Stimulated activated naive CD4-positive, alpha-beta T cell (primary cell): ENCODE measurements at regions not wholly inside any gene's neighbourhood (a gene's known extent, or its start where the extent isn't known, plus 50 kb on each side); places are given as distances from the start of the nearest gene placed in this dataset.
"Not testable (repeated sequence)": the region's sequence is repeated elsewhere in the genome, so short reads cannot be mapped to it uniquely, and the experiment has no call there.

Experiments used
- DNase-seq, 6 experiments: peaks; one replicate each; lab custom pipeline; 2025; lab: John Stamatoyannopoulos, UW

DNA sequence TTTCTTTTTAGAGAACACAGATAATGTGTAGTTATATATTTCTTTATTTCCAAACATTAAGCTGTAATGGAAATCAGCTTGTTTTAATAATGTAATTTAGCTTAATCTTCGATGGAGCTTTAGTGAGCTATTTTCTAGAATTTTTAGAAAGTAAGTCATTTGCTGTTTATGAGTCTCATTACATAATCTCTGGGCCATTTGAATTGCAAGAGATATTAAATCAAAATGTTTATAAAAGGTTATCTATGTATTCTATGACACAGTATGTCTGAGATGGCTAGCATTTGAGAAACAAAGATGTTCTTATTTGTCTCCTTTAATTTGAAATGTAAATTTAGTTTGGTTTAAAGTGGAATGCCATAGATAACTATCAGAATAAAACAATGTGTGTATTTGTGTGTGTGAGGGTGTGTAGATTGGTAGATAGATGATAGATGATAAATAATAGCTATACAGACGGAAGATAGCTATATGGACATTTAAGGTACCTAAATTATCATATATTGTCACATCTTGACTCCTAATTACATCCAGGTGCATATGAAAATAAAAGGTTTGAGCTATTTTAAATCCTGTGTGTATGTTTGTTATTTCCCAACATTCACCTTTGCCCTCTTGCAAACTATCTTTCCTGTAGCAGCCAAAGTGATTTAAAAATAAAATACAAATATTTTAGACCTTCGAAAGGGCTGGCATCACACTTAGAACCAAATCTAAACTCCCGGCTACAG lies 478.0 kb upstream of the KLF6 start:
- DNase-seq: no peak

DNA sequence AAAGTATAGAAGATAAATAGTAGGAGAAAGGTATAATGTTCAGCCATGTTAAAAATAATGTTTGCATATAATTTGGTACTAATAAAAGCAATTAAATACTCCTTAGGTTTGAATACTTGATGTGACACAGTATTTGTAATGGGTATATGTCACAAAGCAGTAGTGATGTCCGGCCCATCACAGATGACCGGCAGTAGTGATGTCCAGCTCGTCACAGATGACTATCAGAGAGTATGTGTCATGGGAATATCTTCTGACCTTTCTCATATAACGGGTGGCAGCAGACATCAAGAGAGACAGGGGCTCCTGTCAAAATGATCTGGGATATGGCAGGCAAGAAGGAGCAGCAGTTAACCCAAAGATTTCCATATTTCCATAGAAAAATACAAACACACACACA lies 477.4 kb upstream of the KLF6 start:
- DNase-seq: no peak

DNA sequence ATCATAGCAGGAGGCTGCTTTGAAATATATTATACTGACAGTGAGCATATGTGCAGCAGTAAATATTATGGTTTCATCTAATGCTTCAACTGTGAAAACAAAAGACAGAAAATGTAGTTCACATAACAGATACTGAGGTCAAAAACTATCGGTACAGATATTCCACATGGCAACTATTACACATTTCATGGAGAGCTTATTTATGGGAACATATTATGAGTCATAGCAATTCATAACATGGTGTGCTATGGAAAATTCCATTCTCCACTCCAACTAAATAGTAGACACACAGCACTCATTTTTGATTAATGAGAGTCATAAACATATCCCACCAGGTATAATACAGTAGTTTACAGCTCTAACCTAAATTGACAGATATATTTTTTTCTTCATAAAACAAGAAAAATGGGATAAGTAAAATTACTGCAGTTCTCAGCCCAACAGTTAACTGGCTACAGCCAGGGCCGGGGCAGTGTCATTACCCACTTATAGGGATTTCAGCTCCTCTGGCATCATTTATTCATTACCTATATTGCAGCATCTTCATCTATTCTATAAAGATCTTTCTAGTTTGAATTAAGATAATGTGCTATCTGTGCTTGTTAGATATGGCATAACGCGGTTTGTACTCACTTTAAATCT lies 475.6 kb upstream of the KLF6 start:
- no peak for DNase-seq

DNA sequence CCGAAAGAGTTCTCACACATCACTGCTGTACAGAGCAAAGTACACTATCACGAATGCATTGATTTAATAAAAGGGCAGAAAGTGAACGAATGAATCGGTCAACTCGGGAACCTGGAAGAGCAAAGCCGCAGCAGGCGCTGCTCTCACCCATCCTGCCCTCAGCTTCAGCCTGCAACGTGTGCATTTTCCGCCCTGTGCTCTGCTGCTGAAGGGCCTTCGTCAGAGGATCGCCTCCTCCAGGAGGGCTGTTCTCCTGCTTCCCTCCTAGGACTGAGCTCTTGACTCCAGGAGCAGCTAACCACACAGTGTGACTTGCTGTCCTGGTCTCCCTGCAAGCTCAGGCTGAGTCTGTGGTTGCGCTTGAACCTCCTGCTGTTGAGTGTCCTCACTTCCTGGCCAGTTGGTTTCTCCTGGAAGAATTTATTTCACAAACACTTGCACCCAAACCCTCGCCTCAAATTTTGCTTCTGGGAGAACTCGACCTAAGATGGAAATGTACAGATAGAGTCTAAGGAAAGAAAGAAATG lies 473.0 kb upstream of the KLF6 start:
- DNase-seq: no peak

DNA sequence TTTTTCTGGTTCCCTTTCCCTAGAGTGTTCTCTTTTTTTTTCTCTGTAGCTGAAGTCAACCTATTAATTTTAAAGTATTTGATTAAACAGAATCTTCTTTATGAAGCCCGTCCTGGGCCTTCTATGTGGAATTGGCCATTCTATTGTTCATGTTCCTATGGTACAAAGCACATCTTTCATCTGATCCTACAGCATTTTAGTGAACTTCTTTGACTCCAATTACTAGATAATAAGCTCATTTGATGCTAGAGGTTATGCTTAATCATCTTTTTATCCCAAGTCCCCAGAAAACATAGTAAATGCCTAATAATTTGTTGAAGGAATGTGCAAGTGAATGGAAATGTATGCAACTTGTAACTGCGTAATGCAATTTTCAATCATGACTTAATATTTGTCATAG lies 472.0 kb upstream of the KLF6 start:
- no peak for DNase-seq

DNA sequence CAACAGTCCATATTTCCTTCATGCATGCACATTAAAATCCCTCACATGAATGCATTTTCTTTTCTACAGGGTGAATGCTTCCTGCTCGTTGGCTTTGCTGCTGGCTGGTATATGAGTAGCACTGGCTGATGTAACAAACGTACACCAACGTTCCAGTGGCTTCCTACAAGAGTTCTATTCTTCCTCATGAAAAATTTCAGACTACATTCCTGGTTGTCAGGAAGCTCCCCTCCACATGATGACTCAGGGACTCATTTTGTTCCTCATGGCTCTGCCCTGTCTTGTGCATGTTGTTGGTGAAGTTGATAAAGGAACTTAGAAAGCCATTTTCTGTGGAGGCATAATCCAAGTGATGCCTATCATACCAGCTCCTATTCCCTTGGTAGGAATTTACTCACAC lies 470.7 kb upstream of the KLF6 start:
- no peak for DNase-seq

DNA sequence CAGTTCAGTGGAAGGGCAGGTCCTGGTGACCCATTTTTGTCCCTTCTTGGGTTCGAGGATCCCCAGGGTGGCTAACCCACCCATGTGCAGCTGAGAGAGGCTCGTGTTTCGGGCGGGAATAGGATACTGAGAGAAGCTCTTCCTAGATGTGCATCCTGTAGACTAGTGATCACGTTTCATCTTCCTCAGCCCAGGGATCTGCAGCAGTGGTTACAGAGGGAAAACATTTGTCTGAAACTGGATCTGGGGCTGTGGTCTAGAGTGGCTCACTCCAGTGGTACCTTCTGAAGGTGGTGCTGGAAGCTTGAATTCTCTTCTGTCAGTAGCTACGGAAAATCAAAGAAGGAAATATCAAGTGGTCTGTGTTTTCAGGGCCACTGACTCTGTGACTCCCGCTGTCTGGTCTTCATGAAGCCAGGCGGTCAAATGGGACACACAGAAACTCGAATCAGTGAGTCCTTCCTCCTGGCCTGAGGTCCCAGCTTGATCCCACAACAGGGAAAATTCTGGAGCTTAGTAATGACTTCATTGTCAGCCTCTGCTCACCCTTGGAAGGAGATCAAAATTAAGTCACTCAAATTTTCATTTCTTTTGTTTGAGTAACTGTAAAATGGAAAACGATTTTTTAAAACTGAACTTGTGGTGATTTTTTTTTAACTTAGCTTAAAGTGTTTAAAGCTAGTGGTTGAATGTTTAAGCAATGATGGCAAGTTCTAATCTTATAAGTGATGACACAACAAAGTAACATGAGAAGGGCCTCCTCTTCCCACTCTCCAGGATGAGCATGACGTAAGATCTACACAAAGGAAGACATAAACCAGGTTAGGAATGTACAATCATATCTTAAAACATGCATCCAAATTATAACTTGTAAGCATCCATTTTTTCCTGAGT lies 469.3 kb upstream of the KLF6 start:
- DNase-seq: no peak

DNA sequence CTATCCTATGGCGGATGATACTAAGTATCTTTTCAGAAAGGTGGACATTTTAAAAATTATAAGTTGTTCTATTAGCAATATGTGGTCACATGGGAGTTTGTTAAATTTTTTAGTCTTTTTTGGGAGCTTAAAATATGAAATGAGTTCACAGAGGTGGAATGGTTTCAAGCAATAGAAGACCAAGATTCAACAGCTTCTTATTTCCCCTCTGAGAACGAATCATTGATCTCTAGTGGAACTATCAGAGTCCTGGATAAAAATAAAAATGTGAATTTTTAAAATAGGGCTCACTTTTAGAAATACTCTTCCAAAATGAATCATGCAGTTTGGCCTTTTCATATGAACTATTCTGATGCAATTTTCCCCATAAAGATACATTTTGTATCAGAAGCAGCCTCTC lies 467.7 kb upstream of the KLF6 start:
- DNase-seq: no peak

DNA sequence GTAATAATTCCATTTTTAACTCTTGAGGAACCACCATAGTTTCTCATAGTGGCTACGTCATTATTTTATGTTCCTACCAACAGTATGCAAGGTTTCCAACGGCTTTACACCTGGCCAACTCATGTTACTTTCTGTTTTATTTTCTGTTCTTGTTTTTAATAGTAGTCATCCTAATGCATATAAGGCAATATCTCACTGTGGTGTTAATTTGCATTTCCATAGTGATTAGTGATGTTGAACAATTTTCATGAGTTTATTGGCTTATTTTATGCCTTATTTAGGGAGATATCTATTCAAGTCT lies 465.5 kb upstream of the KLF6 start:
- no peak for DNase-seq

DNA sequence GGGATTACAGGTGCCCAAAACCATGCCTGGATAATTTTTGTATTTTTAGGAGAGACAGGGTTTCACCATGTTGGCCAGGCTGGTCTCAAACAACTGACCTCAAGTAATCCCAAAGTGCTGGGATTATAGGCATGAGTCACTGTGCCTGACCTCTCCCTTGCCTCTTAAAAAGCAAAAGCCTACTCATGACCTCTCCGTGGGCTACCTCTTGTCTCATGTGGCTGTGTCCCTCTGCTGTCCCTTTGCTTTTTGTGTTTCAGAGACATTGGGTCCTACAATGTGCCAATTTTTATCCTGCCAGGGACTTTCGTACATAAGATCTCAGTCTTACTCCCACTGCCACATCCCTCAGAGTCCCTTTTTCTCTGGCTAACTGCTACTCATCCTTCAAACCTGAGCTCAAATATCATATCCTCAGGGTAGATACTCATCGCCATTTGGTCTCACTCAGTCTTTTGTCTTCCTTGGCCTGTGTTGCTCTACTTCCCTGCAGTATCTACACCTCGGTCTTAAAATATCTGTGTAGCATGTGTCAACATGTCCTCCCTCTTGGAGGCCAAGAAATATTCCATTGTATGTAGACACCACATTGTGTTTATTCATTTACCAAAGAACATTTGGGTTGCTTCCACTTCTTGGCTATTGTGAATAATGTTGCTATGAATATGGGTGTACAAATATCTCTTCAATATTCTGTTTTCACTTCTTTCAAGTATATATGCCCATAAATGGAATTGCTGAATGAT lies 465.0 kb upstream of the KLF6 start:
- no peak for DNase-seq

DNA sequence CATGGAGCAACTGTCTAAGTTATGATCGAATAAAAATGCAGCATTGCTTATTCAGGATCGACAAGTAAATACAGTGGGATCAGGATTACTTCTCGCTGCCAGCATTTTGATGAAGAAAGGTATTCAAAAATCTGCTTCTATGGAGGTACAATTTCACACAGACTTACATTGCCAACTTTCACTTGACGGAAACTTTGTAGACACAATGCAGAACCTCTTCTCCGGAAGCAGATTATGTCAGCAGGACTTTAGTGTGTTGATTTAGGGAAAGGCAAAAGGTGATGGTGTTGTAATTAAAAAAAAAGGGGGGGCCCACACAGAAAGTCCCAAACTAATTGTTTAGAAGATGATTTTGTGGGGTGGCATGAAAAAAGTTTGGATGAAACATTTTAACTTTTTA lies 462.4 kb upstream of the KLF6 start:
- no peak for DNase-seq

DNA sequence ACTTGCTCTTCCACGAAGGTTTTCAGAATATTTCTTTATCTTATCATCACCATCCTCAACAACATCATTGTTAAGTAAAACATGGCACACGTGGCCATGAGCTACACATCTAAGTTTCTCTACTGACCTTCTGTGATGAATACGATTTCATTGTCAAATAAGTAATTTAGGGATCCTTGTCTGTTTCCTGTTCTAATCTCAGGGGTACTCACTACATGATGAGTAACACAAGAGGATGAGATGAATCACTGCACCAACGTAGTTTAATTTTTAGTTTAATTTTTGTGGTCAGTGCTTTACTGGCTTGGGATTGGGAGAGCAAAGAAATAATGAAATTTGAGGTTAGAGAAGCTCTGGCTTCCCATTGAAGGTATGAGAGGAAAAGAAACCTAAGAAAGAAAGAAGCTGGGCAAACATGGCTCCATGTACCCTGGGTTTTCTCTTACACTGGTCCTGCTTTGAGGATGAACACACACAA lies 461.9 kb upstream of the KLF6 start:
- DNase-seq: no peak

DNA sequence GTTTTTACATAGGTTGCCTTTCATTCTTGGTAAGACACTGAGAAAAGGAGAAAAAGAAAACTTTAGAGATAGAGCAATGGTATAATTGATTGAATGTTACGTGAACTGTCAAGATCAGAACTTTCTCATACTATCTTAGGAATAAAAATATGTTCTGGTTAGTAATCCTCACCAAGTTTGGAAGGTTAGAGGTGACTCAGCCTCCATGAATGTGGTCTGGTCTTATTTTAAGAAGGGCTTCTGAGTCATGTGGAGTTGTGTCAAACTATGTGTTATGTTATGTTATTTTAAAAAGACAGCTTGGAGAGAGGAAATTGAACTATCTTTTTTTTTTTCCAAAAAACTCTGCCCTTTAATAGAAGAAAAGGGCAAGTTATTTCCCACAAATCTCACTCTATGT lies 458.6 kb upstream of the KLF6 start:
- no peak for DNase-seq

DNA sequence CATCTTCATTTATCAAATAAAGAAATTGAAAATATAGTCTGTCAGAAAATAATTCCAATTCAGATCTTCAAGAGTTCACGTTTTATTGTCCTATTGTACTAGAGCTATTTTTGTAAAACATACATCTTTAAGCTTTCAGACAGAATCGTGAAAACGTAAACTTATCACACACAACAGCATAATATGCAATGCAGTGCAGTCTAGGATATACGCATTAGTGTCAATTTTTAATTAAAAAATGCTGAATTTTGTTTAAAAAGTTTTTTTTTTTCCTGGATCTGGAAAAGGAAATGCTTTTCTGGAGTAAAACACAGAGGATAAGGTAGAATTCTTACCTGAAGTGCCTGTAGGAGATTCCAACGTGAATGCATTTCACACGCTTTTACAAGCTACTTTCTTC lies 458.2 kb upstream of the KLF6 start:
- no peak for DNase-seq

DNA sequence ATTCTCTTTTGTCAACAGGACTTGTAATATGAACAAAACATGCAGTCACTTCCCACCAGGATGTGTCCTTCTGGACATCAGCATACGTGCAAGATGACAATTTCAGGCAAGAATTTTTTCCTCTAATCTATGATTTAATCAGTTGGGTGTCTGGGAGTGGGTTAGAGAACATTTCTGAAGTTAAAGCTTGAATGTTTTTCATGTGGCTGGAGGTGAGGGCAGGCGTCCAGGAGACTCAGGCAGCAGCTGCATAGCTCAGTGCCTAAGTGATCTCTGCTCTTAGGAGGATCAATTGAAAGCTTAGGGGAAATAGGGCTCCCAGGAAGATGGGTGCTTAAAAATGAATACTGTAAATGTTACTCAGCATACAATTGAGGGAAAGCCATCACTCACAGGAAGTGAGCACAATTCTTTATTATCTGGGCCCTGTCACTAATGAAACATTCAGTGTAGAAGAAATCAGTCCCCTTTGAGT lies 457.6 kb upstream of the KLF6 start:
- DNase-seq: no peak

DNA sequence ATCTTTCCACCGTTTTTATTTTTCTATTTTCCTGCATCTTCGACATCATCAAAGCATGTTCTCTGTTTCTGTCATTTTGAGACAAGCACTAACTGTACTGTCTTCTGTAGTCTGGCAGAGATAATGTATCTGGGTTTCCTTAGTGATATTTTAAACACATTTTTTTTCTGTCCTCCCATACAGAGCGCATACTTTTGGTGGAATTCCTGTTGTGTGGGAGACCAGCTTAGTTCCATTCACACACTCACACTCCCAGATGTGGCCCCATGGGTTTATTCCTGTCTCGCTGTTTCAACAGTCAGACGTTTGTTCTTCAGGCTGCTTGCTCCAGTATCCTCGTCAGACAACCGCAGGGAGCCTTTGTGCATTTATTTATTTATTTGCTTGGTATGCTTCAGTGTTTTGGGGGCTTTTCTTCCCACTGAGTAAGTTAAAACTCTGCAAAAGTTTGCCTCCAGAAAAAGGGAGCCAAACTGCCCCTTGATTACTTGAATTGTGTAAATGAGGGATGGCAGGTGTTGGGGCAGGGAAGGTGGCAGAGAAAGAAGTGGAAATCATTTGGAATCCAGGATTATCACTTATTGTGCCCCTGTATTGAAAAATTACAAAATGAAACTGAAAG lies 456.8 kb upstream of the KLF6 start:
- DNase-seq: no peak

DNA sequence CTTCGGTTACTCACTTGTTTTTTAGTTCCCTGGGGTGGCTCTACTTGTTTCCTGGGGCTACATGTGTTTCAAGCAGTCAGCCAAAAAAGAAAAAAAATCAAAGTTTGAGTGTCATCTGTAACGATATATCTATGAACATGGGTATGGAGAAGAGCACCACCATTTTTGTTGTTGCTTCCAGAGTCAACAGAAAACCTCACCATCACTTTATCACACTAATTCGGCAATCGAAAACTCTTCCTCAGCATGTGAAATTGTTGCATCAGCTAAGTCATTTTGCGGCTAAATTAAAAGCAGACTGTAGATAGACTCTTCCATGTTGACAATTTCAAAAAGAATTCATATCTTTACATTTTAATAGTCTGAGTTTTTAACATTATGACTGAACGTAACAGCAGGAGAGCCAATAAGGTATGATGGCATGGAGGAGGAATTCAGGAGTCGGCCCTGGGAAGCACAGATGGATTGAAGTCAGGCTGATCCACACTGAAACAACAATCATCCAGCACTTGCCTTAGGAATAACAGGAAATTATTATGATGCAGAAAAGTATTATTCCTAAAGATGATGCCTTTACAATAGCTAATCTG lies 455.7 kb upstream of the KLF6 start:
- no peak for DNase-seq

DNA sequence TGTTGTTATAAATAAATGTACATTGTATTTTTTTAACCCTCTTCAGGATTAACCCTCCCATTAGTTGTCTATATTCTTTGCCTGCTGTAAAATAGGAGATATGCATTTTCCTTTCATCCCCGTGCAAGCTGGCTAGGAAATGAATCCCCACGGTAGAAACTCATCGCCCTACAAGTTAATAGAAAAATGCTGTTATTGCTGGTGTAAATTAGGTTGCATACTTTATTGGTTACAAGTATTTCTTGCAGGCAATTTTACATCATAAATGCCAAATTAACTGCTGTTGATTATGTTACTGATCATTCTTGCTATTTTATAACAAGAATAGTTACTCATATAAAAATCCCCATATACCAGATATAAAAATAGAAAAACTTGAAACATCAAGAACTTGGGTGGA lies 454.2 kb upstream of the KLF6 start:
- no peak for DNase-seq

DNA sequence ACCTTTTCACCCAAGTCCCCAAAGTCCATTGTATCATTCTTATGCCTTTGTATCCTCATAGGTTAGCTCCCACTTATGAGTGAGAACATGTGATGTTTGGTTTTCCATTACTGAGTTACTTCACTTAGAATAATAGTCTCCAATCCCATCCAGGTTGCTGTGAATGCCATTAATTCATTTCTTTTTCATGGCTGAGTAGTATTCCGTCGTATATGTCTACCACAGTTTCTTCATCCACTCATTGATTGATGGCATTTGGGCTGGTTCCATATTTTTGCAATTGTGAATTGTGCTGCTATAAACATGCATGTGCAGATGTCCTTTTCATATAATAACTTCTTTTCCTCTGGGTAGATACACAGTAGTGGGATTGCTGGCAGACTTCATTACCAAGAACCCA lies 451.9 kb upstream of the KLF6 start:
- DNase-seq: not testable (repeated sequence)

DNA sequence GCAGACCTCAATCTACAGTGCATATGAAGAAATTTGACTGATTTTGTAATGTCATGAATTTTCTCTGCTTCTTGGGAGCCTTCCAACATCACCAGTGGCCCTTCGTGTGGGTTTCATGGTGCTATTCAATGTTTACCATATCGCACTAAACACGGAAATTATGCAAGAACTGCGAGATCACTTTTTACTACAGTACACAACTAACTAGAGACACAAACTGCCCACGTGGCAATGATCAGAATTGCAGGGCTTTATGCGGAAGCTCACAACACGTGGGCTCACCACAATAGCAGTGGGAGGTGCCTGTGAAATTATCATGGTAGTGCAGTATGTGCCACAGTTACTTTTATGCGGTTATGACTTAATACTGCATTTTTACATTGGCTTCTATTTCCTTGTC lies 449.7 kb upstream of the KLF6 start:
- no peak for DNase-seq

DNA sequence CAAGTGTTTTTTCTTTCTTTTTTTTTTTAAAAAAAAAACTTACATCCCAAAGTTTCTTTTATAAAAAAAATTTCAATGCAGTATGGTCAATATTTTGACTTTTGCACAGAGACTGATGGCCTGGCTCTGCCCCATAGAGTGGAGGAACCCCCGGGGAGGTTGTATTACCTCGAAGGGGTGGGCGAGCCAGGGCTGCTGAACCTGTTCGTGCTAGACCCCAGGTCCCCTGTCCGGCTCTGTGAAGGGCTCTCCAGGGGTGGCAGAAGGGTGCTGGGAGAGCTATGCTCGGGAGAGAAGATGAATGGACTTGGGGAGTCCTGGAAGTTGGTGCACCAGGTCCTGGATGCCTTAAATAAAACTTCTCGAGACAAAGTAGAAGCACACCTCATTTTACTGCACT lies 446.4 kb upstream of the KLF6 start:
- no peak for DNase-seq
